Keratinocyte (primary cell): ENCODE measurements at regions not wholly inside any gene's neighbourhood (a gene's known extent, or its start where the extent isn't known, plus 50 kb on each side); places are given as distances from the start of the nearest gene placed in this dataset.

ENCODE experiments used
- CTCF ChIP-seq, 3 experiments: IDR thresholded peaks in 1 of 3; conservative IDR thresholded peaks in 1 of 3; optimal IDR thresholded peaks in 1 of 3; 2 replicates in 2 of 3; 3 replicates in 1 of 3; pipeline versions ENCODE3 to v1.5.1; 2011; ENCODE audit warnings: low read length in 3 of 3, mild to moderate bottlenecking in 3 of 3, moderate library complexity in 2 of 3, control low read depth in 1 of 3, inconsistent platforms in 1 of 3; ENCODE audit not compliant: insufficient read depth in 2 of 3; ENCODE audit errors: extremely low read depth in 1 of 3
- EZH2 ChIP-seq: IDR thresholded peaks from one replicate; pipeline ENCODE4 v1.6.1; 2012; ENCODE audit warnings: inconsistent platforms, mild to moderate bottlenecking, low read length, moderate library complexity

GRCh38 chr13:81473366-81473899 lies 1132.5 kb upstream of the SPRY2 start:
- no peak for TF ChIP-seq CTCF (optimal IDR thresholded peaks at IDR 0.05 in 1 of 3, IDR thresholded peaks at IDR 0.05 in 1 of 3, conservative IDR thresholded peaks at IDR 0.05 in 1 of 3; ENCODE audit: extremely low read depth in 1 of 3, insufficient read depth in 2 of 3, low read length in 3 of 3)
- no peak for TF ChIP-seq EZH2
